Stimulated activated CD4-positive, alpha-beta T cell treated with anti-CD3 and anti-CD28 coated beads, Interleukin-2, amount 100 ng/mL, for 24 hours (primary cell): ENCODE measurements at regions not wholly inside any gene's neighbourhood (a gene's known extent, or its start where the extent isn't known, plus 50 kb on each side); places are given as distances from the start of the nearest gene placed in this dataset.
"Not testable (repeated sequence)": the region's sequence is repeated elsewhere in the genome, so short reads cannot be mapped to it uniquely, and the experiment has no call there.

Experiments used
- DNase-seq, 2 donors: peaks; one replicate each; pipeline ENCODE4 v3.0.0-alpha.2; 2020

GRCh38 chr2:11923935-11924334 lies 177.5 kb downstream of the LPIN1 start:
- DNase-seq, result no peak

GRCh38 chr2:11925295-11926066 lies 179.0 kb downstream of the LPIN1 start:
- no peak for DNase-seq

GRCh38 chr2:11930211-11930761 lies 183.9 kb downstream of the LPIN1 start:
- peak in 1 of 2 donors; percentile 10 for DNase-seq

DNA sequence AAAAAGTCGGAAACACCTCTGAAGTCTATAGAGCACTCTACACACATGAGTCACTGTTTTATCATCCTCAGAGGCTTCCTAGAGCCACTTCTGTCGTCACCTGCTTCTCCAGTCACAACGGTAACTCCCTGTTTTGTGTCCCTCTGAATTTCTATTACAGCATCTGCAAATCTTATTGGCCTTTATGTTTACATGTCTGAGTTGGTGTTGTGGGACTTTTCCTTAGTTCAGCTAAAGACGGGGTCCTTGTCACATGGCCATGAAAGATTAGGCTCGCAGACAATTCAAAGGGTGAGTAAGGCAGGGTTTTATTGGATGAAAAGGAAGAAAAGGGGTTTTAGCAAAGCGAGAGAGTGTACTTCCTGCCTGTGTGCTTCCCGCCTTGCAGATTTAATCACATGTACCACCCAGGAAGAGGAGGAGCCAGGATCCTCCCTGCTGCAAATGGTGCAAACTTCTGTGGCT lies 185.6 kb downstream of the LPIN1 start:
- no peak for DNase-seq

DNA sequence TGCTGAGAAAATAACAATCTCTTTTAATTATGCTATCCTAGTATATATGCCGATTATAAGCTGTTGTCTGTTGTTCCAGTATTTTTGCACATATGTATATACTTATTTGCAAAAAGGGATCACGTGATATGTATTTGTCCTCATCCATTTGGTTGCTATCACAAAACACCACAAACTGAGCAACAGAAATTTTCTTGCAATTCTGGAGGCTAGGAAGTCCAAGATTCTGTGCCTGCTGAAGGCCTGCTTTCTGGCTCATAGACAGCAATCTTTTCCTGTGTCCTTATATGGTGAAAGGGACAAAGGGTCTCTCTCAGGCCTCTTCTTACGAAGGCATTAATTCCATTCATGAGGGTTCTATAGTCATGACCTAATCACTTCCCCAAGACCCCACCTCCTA lies 186.5 kb downstream of the LPIN1 start:
- no peak for DNase-seq

GRCh38 chr2:11933854-11934253 lies 187.4 kb downstream of the LPIN1 start:
- DNase-seq, result no peak

- DNase-seq, result no peak
Observed at GRCh38 chr2:11936761-11937160, 190.3 kb downstream of the LPIN1 start.

DNA sequence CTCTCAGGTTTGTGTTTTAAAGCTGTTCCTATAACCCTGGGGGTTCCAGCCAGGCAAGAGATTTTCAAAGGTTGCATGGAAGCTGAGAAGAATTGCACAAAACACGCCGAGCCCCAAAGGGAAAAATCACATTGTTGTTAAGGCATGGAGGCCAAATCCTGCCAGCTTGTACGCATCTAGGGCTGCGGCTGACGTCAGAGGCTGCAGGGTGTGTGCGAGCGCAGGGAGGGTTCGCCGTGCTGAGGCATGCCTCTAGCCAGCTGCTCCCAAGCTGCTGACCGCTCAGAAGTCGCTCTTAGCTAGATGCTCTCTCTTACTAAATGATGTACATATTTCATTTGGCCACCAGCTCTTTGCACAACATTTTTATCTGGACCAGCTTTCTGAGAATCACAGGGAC lies 191.8 kb downstream of the LPIN1 start:
- no peak for DNase-seq

- no peak for DNase-seq
Observed at GRCh38 chr2:11939523-11939922, 193.1 kb downstream of the LPIN1 start.

- DNase-seq, result no peak
Observed at GRCh38 chr2:11940121-11940743, 193.8 kb downstream of the LPIN1 start.

- no peak for DNase-seq
Observed at GRCh38 chr2:11940799-11941198, 194.4 kb downstream of the LPIN1 start.

- DNase-seq, result no peak
Observed at GRCh38 chr2:11941201-11942177, 195.1 kb downstream of the LPIN1 start.

- DNase-seq, result no peak
Observed at GRCh38 chr2:11942178-11942569, 195.7 kb downstream of the LPIN1 start.

- no peak for DNase-seq
Observed at GRCh38 chr2:11944311-11944710, 197.9 kb downstream of the LPIN1 start.

DNA sequence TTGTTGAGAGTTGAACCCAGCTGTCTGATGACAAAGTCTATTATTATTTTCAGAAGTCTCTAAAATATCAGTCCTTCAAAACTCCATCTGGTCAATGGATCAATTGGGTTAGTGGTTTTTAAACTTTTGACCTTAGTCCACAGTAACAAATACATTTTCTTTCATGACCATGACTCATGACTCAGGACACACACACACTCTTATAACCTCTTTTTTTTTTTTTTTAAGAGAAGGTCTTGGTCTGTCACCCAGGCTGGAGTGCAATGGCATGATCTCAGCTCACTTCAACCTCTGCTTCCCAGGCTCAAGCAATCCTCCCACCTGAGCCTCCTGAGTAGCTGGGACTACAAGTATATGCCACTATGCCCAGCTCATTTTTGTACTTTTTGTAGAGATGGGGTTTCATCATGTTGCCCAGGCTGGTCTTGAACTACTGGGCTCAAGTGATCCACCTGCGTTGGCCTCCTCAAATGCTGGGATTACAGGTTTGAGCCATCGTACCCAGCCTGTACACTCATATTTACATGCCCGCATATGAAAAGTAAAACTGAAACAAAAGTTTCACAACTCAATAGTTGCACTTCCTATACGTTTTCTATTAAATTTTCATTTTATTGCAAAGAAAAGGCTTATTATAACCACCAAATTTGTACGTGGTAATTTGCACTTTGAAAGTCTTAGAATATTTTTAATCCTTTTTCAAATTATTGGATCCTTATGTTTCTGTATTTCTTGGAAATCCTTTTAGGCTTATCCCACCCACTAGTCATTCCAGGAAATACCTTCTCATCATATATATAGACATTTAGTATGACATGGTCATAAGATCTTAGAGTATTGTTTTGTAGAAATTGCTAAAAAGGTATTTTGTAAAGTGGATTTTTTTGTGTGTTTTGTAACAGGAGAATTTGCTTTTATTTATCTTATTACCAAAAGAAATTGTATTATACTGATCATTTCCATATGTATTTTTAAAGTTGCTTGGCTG lies 199.0 kb downstream of the LPIN1 start:
- peak in 1 of 2 donors; percentile 11 for DNase-seq

DNA sequence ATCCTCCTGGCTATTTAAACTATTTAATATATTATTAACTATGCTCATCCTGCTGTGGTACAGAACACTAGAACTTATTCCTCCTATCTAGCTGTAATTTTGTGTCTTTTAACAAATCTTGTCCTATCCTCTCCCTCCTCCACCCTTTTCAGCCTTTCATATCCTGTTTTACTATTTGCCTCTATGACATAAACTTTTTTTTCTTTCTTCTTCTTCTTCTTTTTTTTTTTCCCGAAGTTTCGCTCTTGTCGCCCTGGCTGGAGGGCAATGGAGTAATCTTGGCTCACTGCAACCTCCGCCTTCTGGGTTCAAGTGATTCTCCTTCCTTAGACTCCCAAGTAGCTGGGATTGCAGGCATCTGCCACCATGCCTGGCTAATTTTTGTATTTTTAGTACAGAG lies 201.5 kb downstream of the LPIN1 start:
- no peak for DNase-seq

DNA sequence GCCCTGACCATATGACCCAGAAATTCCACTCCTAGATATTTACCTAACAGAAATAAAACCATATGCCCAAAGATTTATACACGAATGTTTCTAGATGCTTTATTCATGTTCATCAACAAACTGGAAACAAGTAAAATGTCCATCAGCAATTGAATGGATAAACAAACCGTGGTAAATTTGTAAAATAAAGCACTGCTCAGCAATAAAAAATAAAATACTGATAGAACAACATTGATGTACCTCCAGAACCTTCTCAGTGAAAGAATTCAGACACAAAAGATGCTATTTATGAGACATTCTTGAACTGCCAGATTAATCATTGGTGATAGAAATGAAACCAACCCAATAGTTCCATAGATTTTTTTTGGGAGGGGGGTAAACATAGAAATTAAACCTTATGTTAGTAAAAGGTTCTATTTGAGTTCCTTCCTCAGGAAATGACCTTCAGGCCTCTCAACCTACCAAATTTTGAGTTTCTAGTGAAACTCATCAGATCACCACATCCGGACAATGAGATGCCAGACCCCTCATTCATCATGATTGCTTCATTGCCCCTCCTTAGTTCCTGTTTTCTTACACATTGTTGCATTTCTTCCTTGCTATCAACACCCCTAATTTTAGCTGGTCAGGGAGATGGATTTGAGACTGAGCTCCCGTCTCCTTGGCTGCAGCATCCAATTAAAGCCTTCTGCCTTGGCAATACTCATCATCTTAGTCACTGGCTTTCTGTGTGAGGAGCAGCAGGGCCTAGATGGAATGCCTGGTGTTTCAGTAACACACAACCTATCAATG lies 203.5 kb downstream of the LPIN1 start:
- DNase-seq, result no peak

DNA sequence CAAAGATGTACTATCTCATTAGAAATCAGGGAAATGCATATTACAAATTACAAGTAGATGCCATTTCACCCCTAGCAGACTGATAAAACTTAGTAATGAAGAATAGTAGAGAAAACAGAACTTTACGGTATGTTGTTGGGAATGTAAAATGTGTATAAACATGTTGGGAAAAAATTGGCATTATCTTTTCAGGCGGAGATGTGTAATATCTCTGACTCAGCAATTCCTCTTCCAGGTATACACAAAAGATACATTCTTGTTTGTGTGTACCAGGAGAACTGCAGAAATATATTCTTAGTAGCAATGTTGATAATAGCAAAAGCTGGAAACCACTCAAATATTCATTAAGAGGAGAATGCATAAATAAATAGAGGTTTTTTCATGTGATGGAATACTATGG lies 204.5 kb downstream of the LPIN1 start:
- no peak for DNase-seq

DNA sequence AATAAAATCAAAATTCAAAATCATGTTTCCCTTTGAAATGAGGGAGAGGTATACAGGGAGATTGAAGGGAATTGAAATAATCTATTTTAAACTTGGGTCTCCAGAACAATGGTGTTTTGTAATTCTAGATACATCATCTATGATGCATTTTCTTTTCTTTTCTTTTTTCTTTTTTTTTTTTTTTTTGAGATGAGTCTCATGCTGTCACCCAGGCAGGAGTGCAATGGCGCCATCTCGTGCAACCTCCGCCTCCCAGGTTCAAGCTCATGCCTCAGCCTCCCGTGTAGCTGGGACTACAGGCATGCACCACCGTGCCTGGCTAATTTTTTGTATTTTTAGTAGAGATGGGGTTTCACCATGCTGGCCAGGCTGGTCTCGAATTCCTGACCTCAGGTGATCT lies 205.1 kb downstream of the LPIN1 start:
- DNase-seq, result not testable (repeated sequence)

- no peak for DNase-seq
Observed at GRCh38 chr2:11953258-11953657, 206.8 kb downstream of the LPIN1 start.

DNA sequence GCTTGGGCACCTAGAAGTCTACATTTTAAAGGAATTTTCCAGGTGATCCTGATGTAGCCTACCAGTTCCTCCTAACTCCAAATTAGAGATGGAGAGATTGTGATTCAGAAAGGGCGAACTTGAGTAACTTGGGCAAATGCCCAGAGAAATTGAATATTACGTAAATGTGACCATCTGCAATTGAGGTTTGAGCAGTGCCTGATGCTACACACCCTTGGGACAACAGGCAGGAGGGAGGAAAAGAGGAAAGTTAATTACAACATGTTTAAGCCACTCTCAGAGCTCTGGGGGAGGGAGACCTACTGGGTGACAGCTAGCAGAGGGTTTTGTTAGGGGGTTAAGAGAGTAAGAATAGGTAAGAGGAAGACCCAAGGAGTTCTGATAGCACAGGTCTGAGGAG lies 208.9 kb downstream of the LPIN1 start:
- DNase-seq, result no peak
